Thyroid gland (tissue), 4 donors: ENCODE measurements at regions not wholly inside any gene's neighbourhood (a gene's known extent, or its start where the extent isn't known, plus 50 kb on each side); places are given as distances from the start of the nearest gene placed in this dataset.

Experiments
- POLR2A ChIP-seq, 2 donors: fragments of 450-650 bp; IDR thresholded peaks; one replicate each; pipeline ENCODE4 v1.6.1; 2017; ENCODE audit warnings: antibody characterized with exemption in 2 of 2, mild to moderate bottlenecking in 2 of 2, moderate library complexity in 1 of 2
- TF ChIP-seq, protein P1 (sequence below), 6 experiments: fragments of 200-600 bp in 3 of 6; fragments of 450-650 bp in 3 of 6; sonication (generic) in 3 of 6; IDR thresholded peaks; one replicate each; pipeline ENCODE4 v1.5.1; 2016 to 2019; ENCODE audit warnings: antibody characterized with exemption in 6 of 6, mild to moderate bottlenecking in 2 of 6, inconsistent platforms in 1 of 6, moderate library complexity in 1 of 6

DNA sequence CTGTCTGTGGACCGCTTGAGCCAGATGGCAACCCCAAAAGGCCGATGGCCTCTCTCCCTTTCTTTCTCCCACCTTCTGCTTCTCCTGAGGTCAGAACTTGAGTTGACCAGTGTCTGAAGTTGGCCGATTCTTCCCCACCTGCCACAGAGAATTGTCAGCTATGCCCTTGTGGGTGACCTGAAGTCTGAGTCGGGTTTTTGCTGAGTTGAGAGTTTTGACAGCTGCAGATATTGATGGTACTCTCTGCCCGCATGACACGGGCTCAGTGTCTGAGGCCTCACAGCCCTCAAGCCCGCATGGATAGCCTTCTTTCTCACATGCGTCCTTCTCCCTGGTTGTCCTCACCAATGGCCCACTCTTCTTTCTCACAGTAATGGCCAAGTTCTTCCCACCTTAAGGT is 111.0 kb downstream of the EFNB1 start:
- TF ChIP-seq, protein P1, sequence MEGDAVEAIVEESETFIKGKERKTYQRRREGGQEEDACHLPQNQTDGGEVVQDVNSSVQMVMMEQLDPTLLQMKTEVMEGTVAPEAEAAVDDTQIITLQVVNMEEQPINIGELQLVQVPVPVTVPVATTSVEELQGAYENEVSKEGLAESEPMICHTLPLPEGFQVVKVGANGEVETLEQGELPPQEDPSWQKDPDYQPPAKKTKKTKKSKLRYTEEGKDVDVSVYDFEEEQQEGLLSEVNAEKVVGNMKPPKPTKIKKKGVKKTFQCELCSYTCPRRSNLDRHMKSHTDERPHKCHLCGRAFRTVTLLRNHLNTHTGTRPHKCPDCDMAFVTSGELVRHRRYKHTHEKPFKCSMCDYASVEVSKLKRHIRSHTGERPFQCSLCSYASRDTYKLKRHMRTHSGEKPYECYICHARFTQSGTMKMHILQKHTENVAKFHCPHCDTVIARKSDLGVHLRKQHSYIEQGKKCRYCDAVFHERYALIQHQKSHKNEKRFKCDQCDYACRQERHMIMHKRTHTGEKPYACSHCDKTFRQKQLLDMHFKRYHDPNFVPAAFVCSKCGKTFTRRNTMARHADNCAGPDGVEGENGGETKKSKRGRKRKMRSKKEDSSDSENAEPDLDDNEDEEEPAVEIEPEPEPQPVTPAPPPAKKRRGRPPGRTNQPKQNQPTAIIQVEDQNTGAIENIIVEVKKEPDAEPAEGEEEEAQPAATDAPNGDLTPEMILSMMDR (IDR thresholded peaks at IDR 0.05): no peak
- TF ChIP-seq POLR2A (IDR thresholded peaks at IDR 0.05): no peak
